ENCODE measurements at regions not wholly inside any gene's neighbourhood (a gene's known extent, or its start where the extent isn't known, plus 50 kb on each side); places are given as distances from the start of the nearest gene placed in this dataset.
"Not testable (repeated sequence)": the region's sequence is repeated elsewhere in the genome, so short reads cannot be mapped to it uniquely, and the experiment has no call there.

- no peaks in the 10 kb centered on the region for H3K4me1 Mint-ChIP-seq
- no peak for DNase-seq
- no peak overlapping the region for H3K27ac Mint-ChIP-seq
- ATAC-seq, result no peak
- no peak overlapping the region for H3K4me3 Mint-ChIP-seq
- H3K36me3 Mint-ChIP-seq (ENCODE audit: low read depth), result peaks cover 6% of the 10 kb centered on the region
- H3K9me3 ChIP-seq (ENCODE audit: control insufficient read depth, low read length, poor library complexity, severe bottlenecking), result no peaks in the 10 kb centered on the region
- peaks cover 14% of the 10 kb centered on the region for H3K27me3 Mint-ChIP-seq
Measured at GRCh38 chr1:22328331-22329147, 123.1 kb upstream of the ZBTB40 start.

- ATAC-seq (no peak), DNase-seq (no peak)
- Mint-ChIP-seq H3K27ac (no peak overlapping the region), H3K4me3 (no peak overlapping the region), H3K36me3 (ENCODE audit: low read depth) (peaks cover 7% of the 10 kb centered on the region), H3K27me3 (peaks cover 14% of the 10 kb centered on the region), H3K4me1 (no peaks in the 10 kb centered on the region)
- no peaks in the 10 kb centered on the region for H3K9me3 ChIP-seq (ENCODE audit: control insufficient read depth, low read length, poor library complexity, severe bottlenecking)
Measured at GRCh38 chr1:22329148-22329515, 122.5 kb upstream of the ZBTB40 start.

GRCh38 chr1:22330092-22330759, 121.4 kb upstream of the ZBTB40 start:
- DNase-seq, result no peak
- H3K27ac Mint-ChIP-seq, result no peak overlapping the region
- peaks cover 14% of the 10 kb centered on the region for H3K27me3 Mint-ChIP-seq

GRCh38 chr1:22330760-22331119, 120.9 kb upstream of the ZBTB40 start:
- no peak overlapping the region for H3K4me3 Mint-ChIP-seq
- ATAC-seq (no peak), DNase-seq (no peak)
- H3K27ac Mint-ChIP-seq, result no peak overlapping the region
- peaks cover 14% of the 10 kb centered on the region for H3K27me3 Mint-ChIP-seq
- H3K9me3 ChIP-seq (ENCODE audit: control insufficient read depth, low read length, poor library complexity, severe bottlenecking), result no peaks in the 10 kb centered on the region
- peaks cover 7% of the 10 kb centered on the region for H3K36me3 Mint-ChIP-seq (ENCODE audit: low read depth)
- no peaks in the 10 kb centered on the region for H3K4me1 Mint-ChIP-seq

More at GRCh38 chr1:22330092-22330759, 121.4 kb upstream of the ZBTB40 start:
- Mint-ChIP-seq H3K4me3 (no peak overlapping the region), H3K4me1 (no peaks in the 10 kb centered on the region), H3K36me3 (ENCODE audit: low read depth) (peaks cover 7% of the 10 kb centered on the region)
- H3K9me3 ChIP-seq (ENCODE audit: control insufficient read depth, low read length, poor library complexity, severe bottlenecking), result no peaks in the 10 kb centered on the region
- no peak for ATAC-seq

- H3K4me3 Mint-ChIP-seq, result no peak overlapping the region
- H3K36me3 Mint-ChIP-seq (ENCODE audit: low read depth), result peaks cover 5% of the 10 kb centered on the region
- DNase-seq, result no peak
- no peaks in the 10 kb centered on the region for H3K9me3 ChIP-seq (ENCODE audit: control insufficient read depth, low read length, poor library complexity, severe bottlenecking)
- ATAC-seq, result no peak
- peaks cover 8% of the 10 kb centered on the region for H3K27me3 Mint-ChIP-seq
- no peak overlapping the region for H3K27ac Mint-ChIP-seq
- no peaks in the 10 kb centered on the region for H3K4me1 Mint-ChIP-seq
Measured at GRCh38 chr1:22331618-22332423, 119.8 kb upstream of the ZBTB40 start.

GRCh38 chr1:22332424-22332717, 119.3 kb upstream of the ZBTB40 start:
- ATAC-seq (no peak), DNase-seq (no peak)
- no peak overlapping the region for H3K27ac Mint-ChIP-seq
- H3K4me1 Mint-ChIP-seq, result no peaks in the 10 kb centered on the region
- H3K9me3 ChIP-seq (ENCODE audit: control insufficient read depth, low read length, poor library complexity, severe bottlenecking), result no peaks in the 10 kb centered on the region
- H3K27me3 Mint-ChIP-seq, result peaks cover 2% of the 10 kb centered on the region
- H3K36me3 Mint-ChIP-seq (ENCODE audit: low read depth), result peaks cover 4% of the 10 kb centered on the region
- no peak overlapping the region for H3K4me3 Mint-ChIP-seq

- Mint-ChIP-seq H3K4me1 (no peaks in the 10 kb centered on the region), H3K27ac (no peak overlapping the region), H3K36me3 (ENCODE audit: low read depth) (peaks cover 4% of the 10 kb centered on the region), H3K27me3 (no peaks in the 10 kb centered on the region), H3K4me3 (no peak overlapping the region)
- no peaks in the 10 kb centered on the region for H3K9me3 ChIP-seq (ENCODE audit: control insufficient read depth, low read length, poor library complexity, severe bottlenecking)
- DNase-seq, result no peak
- ATAC-seq, result no peak
Measured at GRCh38 chr1:22332795-22333499, 118.7 kb upstream of the ZBTB40 start.

- H3K27ac Mint-ChIP-seq, result no peak overlapping the region
- peaks cover 4% of the 10 kb centered on the region for H3K36me3 Mint-ChIP-seq (ENCODE audit: low read depth)
- no peaks in the 10 kb centered on the region for H3K27me3 Mint-ChIP-seq
- no peaks in the 10 kb centered on the region for H3K4me1 Mint-ChIP-seq
- no peaks in the 10 kb centered on the region for H3K9me3 ChIP-seq (ENCODE audit: control insufficient read depth, low read length, poor library complexity, severe bottlenecking)
- no peak overlapping the region for H3K4me3 Mint-ChIP-seq
- no peak for DNase-seq
- ATAC-seq, result no peak
Measured at GRCh38 chr1:22333516-22334121, 118.0 kb upstream of the ZBTB40 start.

GRCh38 chr1:22334860-22335550, 116.6 kb upstream of the ZBTB40 start:
- no peaks in the 10 kb centered on the region for H3K9me3 ChIP-seq (ENCODE audit: control insufficient read depth, low read length, poor library complexity, severe bottlenecking)
- Mint-ChIP-seq H3K4me3 (no peak overlapping the region), H3K27me3 (no peaks in the 10 kb centered on the region), H3K27ac (no peak overlapping the region), H3K4me1 (no peaks in the 10 kb centered on the region), H3K36me3 (ENCODE audit: low read depth) (peaks cover 6% of the 10 kb centered on the region)
- ATAC-seq (no peak), DNase-seq (no peak)

- H3K27ac Mint-ChIP-seq; H3K9me3 ChIP-seq (ENCODE audit: control insufficient read depth, low read length, poor library complexity, severe bottlenecking); H3K27me3 Mint-ChIP-seq; DNase-seq; H3K4me1 Mint-ChIP-seq; H3K36me3 Mint-ChIP-seq (ENCODE audit: low read depth); ATAC-seq; H3K4me3 Mint-ChIP-seq: not testable (repeated sequence)
Measured at GRCh38 chr1:22336274-22336673, 115.4 kb upstream of the ZBTB40 start.

- not testable (repeated sequence) for H3K36me3 Mint-ChIP-seq (ENCODE audit: low read depth); ATAC-seq; H3K27ac Mint-ChIP-seq; H3K4me3 Mint-ChIP-seq; DNase-seq; H3K9me3 ChIP-seq (ENCODE audit: control insufficient read depth, low read length, poor library complexity, severe bottlenecking); H3K4me1 Mint-ChIP-seq; H3K27me3 Mint-ChIP-seq
Measured at GRCh38 chr1:22336696-22337545, 114.7 kb upstream of the ZBTB40 start.

Data from T-helper 17 cell (primary cell).